Glutamatergic neuron (in vitro differentiated cells): ENCODE measurements at regions not wholly inside any gene's neighbourhood (a gene's known extent, or its start where the extent isn't known, plus 50 kb on each side); places are given as distances from the start of the nearest gene placed in this dataset.

Source experiments
- DNase-seq: peaks from one replicate; pipeline ENCODE4 v3.0.0; 2022
- H3K27ac Mint-ChIP-seq: one replicate; pipeline ENCODE4 v1.8.0; 2020; ENCODE audit warnings: mild to moderate bottlenecking, mixed read lengths, inconsistent platforms; ENCODE audit not compliant: unreplicated experiment
- H3K27me3 Mint-ChIP-seq: one replicate; pipeline ENCODE4 v1.8.0; 2020; ENCODE audit warnings: mild to moderate bottlenecking, moderate library complexity, mixed read lengths, inconsistent platforms; ENCODE audit not compliant: unreplicated experiment
- H3K36me3 Mint-ChIP-seq: one replicate; pipeline ENCODE4 v1.8.0; 2020; ENCODE audit warnings: mild to moderate bottlenecking, mixed read lengths, inconsistent platforms; ENCODE audit not compliant: unreplicated experiment
- H3K4me1 Mint-ChIP-seq: one replicate; pipeline ENCODE4 v1.8.0; 2020; ENCODE audit warnings: mild to moderate bottlenecking, low read depth, mixed read lengths, inconsistent platforms; ENCODE audit not compliant: unreplicated experiment
- H3K4me3 Mint-ChIP-seq: one replicate; pipeline ENCODE4 v1.8.0; 2020; ENCODE audit warnings: mild to moderate bottlenecking, mixed read lengths, inconsistent platforms; ENCODE audit not compliant: unreplicated experiment
- H3K9me3 Mint-ChIP-seq: one replicate; pipeline ENCODE4 v1.8.0; 2020; ENCODE audit warnings: mild to moderate bottlenecking, moderate library complexity, mixed read lengths, inconsistent platforms; ENCODE audit not compliant: unreplicated experiment
- CTCF ChIP-seq: fragments of 200-600 bp; sonication (generic); IDR thresholded peaks from one replicate; pipeline ENCODE4 v1.5.0; 2021; ENCODE audit not compliant: partially characterized antibody, unreplicated experiment

- H3K27ac Mint-ChIP-seq: peak overlapping the region; percentile 24
- no peaks in the 10 kb centered on the region for H3K36me3 Mint-ChIP-seq
- TF ChIP-seq CTCF: no peak
- H3K4me3 Mint-ChIP-seq: no peak overlapping the region
- peak; percentile 33 for DNase-seq
- H3K4me1 Mint-ChIP-seq: no peaks in the 10 kb centered on the region
- no peaks in the 10 kb centered on the region for H3K27me3 Mint-ChIP-seq
- no peaks in the 10 kb centered on the region for H3K9me3 Mint-ChIP-seq
Observed at GRCh38 chr6:150528648-150529285, 70.9 kb upstream of the PLEKHG1 start.

- DNase-seq: no peak
- Mint-ChIP-seq H3K4me1 (no peaks in the 10 kb centered on the region), H3K27ac (no peak overlapping the region), H3K4me3 (no peak overlapping the region), H3K36me3 (no peaks in the 10 kb centered on the region), H3K27me3 (no peaks in the 10 kb centered on the region), H3K9me3 (no peaks in the 10 kb centered on the region)
- no peak for TF ChIP-seq CTCF
Observed at GRCh38 chr6:150529646-150530045, 70.0 kb upstream of the PLEKHG1 start.

GRCh38 chr6:150531957-150532356 is 67.7 kb upstream of the PLEKHG1 start:
- H3K27me3 Mint-ChIP-seq: no peaks in the 10 kb centered on the region
- H3K27ac Mint-ChIP-seq: no peak overlapping the region
- no peak overlapping the region for H3K4me3 Mint-ChIP-seq
- no peaks in the 10 kb centered on the region for H3K36me3 Mint-ChIP-seq
- no peak for TF ChIP-seq CTCF
- no peaks in the 10 kb centered on the region for H3K9me3 Mint-ChIP-seq
- H3K4me1 Mint-ChIP-seq: no peaks in the 10 kb centered on the region
- DNase-seq: no peak

GRCh38 chr6:150534553-150534952 is 65.1 kb upstream of the PLEKHG1 start:
- no peak for DNase-seq
- no peak for TF ChIP-seq CTCF
- H3K9me3 Mint-ChIP-seq: peaks cover 2% of the 10 kb centered on the region
- H3K4me1 Mint-ChIP-seq: no peaks in the 10 kb centered on the region
- no peaks in the 10 kb centered on the region for H3K27me3 Mint-ChIP-seq
- no peak overlapping the region for H3K4me3 Mint-ChIP-seq
- H3K27ac Mint-ChIP-seq: no peak overlapping the region
- H3K36me3 Mint-ChIP-seq: no peaks in the 10 kb centered on the region

- Mint-ChIP-seq H3K9me3 (peaks cover 2% of the 10 kb centered on the region), H3K36me3 (no peaks in the 10 kb centered on the region), H3K4me3 (no peak overlapping the region), H3K27me3 (no peaks in the 10 kb centered on the region), H3K27ac (no peak overlapping the region), H3K4me1 (no peaks in the 10 kb centered on the region)
- TF ChIP-seq CTCF: no peak
- DNase-seq: no peak
Observed at GRCh38 chr6:150535151-150535804, 64.4 kb upstream of the PLEKHG1 start.
